Ishikawa (cell line): ENCODE measurements at regions not wholly inside any gene's neighbourhood (a gene's known extent, or its start where the extent isn't known, plus 50 kb on each side); places are given as distances from the start of the nearest gene placed in this dataset.

Source experiments
- CEBPB ChIP-seq: IDR thresholded peaks from 2 replicates; pipeline ENCODE4 v1.6.1; 2012
- CREB1 ChIP-seq: IDR thresholded peaks from 2 replicates; pipeline ENCODE4 v1.6.1; 2012; ENCODE audit warnings: low read depth
- FOXM1 ChIP-seq: IDR thresholded peaks from 2 replicates; pipeline ENCODE4 v1.6.1; 2012; ENCODE audit warnings: low read depth, borderline replicate concordance
- MAX ChIP-seq: IDR thresholded peaks from 2 replicates; pipeline ENCODE4 v1.6.1; 2012
- RAD21 ChIP-seq: IDR thresholded peaks from 2 replicates; pipeline ENCODE4 v1.6.1; 2012; ENCODE audit warnings: low read depth
- REST ChIP-seq: IDR thresholded peaks from 2 replicates; pipeline ENCODE4 v1.6.1; 2012; ENCODE audit warnings: low read depth, mild to moderate bottlenecking
- TCF12 ChIP-seq: IDR thresholded peaks from 2 replicates; pipeline ENCODE4 v1.6.1; 2012; ENCODE audit warnings: low read depth
- TEAD4 ChIP-seq: IDR thresholded peaks from 2 replicates; pipeline ENCODE4 v1.6.1; 2012

GRCh38 chr13:83498045-83498444, 384.2 kb downstream of the SLITRK1 start:
- TF ChIP-seq CEBPB (no peak), REST (no peak), CREB1 (no peak), RAD21 (no peak), TCF12 (no peak), TEAD4 (no peak), MAX (no peak), FOXM1 (no peak)
